Parathyroid adenoma (tissue), 2 donors: ENCODE measurements at regions not wholly inside any gene's neighbourhood (a gene's known extent, or its start where the extent isn't known, plus 50 kb on each side); places are given as distances from the start of the nearest gene placed in this dataset.

Experiments
- H2AFZ ChIP-seq: fragments of 300-600 bp; sonication (generic); one replicate; pipeline ENCODE4 v1.7.0; 2017; ENCODE audit warnings: antibody characterized with exemption, mild to moderate bottlenecking
- H3K27ac ChIP-seq: fragments of 300-600 bp; sonication (generic); one replicate; pipeline ENCODE4 v1.7.0; 2017
- H3K27me3 ChIP-seq: fragments of 300-600 bp; sonication (generic); one replicate; pipeline ENCODE4 v1.7.0; 2017; ENCODE audit warnings: low read length; ENCODE audit not compliant: control insufficient read depth, insufficient read depth
- H3K36me3 ChIP-seq: fragments of 300-600 bp; sonication (generic); one replicate; pipeline ENCODE4 v1.7.0; 2017; ENCODE audit warnings: low read length; ENCODE audit not compliant: control insufficient read depth, insufficient read depth
- H3K4me1 ChIP-seq: fragments of 300-600 bp; sonication (generic); one replicate; pipeline ENCODE4 v1.7.0; 2017; ENCODE audit warnings: control low read depth
- H3K4me2 ChIP-seq: fragments of 300-600 bp; sonication (generic); one replicate; pipeline ENCODE4 v1.7.0; 2017; ENCODE audit warnings: low read length
- H3K4me3 ChIP-seq: fragments of 300-600 bp; sonication (generic); one replicate; pipeline ENCODE4 v1.7.0; 2017; ENCODE audit warnings: low read depth, low read length
- H3K79me2 ChIP-seq: fragments of 300-600 bp; sonication (generic); one replicate; pipeline ENCODE4 v1.7.0; 2017; ENCODE audit warnings: control low read depth
- H3K9ac ChIP-seq: fragments of 300-600 bp; sonication (generic); one replicate; pipeline ENCODE4 v1.7.0; 2017; ENCODE audit warnings: mild to moderate bottlenecking
- H3K9me3 ChIP-seq: fragments of 300-600 bp; sonication (generic); one replicate; pipeline ENCODE4 v1.7.0; 2017; ENCODE audit warnings: low read length; ENCODE audit not compliant: control insufficient read depth
- CTCF ChIP-seq: fragments of 300-600 bp; sonication (generic); IDR thresholded peaks from one replicate; pipeline ENCODE4 v1.7.0; 2017; ENCODE audit warnings: antibody characterized with exemption, mild to moderate bottlenecking
- donor health status: primary hyperparathyroidism.

- Histone ChIP-seq H3K27ac (no peak overlapping the region), H3K79me2 (no peaks in the 10 kb centered on the region), H3K4me3 (no peak overlapping the region), H3K9me3 (no peaks in the 10 kb centered on the region), H3K36me3 (no peaks in the 10 kb centered on the region), H2AFZ (no peak overlapping the region), H3K4me2 (no peak overlapping the region), H3K9ac (no peak overlapping the region), H3K27me3 (no peaks in the 10 kb centered on the region), H3K4me1 (no peaks in the 10 kb centered on the region)
- TF ChIP-seq CTCF, result no peak
Observed at GRCh38 chr18:37661061-37661460, 95.5 kb upstream of the CELF4 start.

GRCh38 chr18:37660658-37661057, 95.1 kb upstream of the CELF4 start:
- H3K4me3 ChIP-seq, result no peak overlapping the region
- H3K9ac ChIP-seq, result no peak overlapping the region
- H3K9me3 ChIP-seq, result no peaks in the 10 kb centered on the region
- no peaks in the 10 kb centered on the region for H3K79me2 ChIP-seq
- no peak overlapping the region for H3K4me2 ChIP-seq
- no peak overlapping the region for H3K27ac ChIP-seq
- no peaks in the 10 kb centered on the region for H3K36me3 ChIP-seq
- H2AFZ ChIP-seq, result no peak overlapping the region
- TF ChIP-seq CTCF, result no peak
- no peaks in the 10 kb centered on the region for H3K4me1 ChIP-seq
- H3K27me3 ChIP-seq, result no peaks in the 10 kb centered on the region

GRCh38 chr18:37659906-37660305, 94.3 kb upstream of the CELF4 start:
- Histone ChIP-seq H3K4me3 (no peak overlapping the region), H3K79me2 (no peaks in the 10 kb centered on the region), H3K4me2 (no peak overlapping the region), H3K4me1 (no peaks in the 10 kb centered on the region), H3K27ac (no peak overlapping the region), H3K27me3 (no peaks in the 10 kb centered on the region), H2AFZ (no peak overlapping the region), H3K9me3 (no peaks in the 10 kb centered on the region), H3K9ac (no peak overlapping the region), H3K36me3 (no peaks in the 10 kb centered on the region)
- TF ChIP-seq CTCF, result no peak

- no peak overlapping the region for H3K9ac ChIP-seq
- H3K4me3 ChIP-seq, result no peak overlapping the region
- no peaks in the 10 kb centered on the region for H3K27me3 ChIP-seq
- H3K9me3 ChIP-seq, result no peaks in the 10 kb centered on the region
- H3K4me2 ChIP-seq, result no peak overlapping the region
- H2AFZ ChIP-seq, result no peak overlapping the region
- no peak for TF ChIP-seq CTCF
- no peaks in the 10 kb centered on the region for H3K36me3 ChIP-seq
- no peaks in the 10 kb centered on the region for H3K79me2 ChIP-seq
- H3K4me1 ChIP-seq, result no peaks in the 10 kb centered on the region
- no peak overlapping the region for H3K27ac ChIP-seq
Observed at GRCh38 chr18:37658894-37659293, 93.3 kb upstream of the CELF4 start.

GRCh38 chr18:37657493-37657892, 91.9 kb upstream of the CELF4 start:
- Histone ChIP-seq H3K27me3 (no peaks in the 10 kb centered on the region), H3K27ac (no peak overlapping the region)
- no peak for TF ChIP-seq CTCF

More at GRCh38 chr18:37657493-37657892, 91.9 kb upstream of the CELF4 start:
- H3K9me3 ChIP-seq, result no peaks in the 10 kb centered on the region
- H3K4me3 ChIP-seq, result no peak overlapping the region
- no peaks in the 10 kb centered on the region for H3K36me3 ChIP-seq
- no peaks in the 10 kb centered on the region for H3K4me1 ChIP-seq
- no peak overlapping the region for H2AFZ ChIP-seq
- H3K79me2 ChIP-seq, result no peaks in the 10 kb centered on the region
- no peak overlapping the region for H3K4me2 ChIP-seq
- H3K9ac ChIP-seq, result no peak overlapping the region
